GM10248 (cell line): ENCODE measurements at regions not wholly inside any gene's neighbourhood (a gene's known extent, or its start where the extent isn't known, plus 50 kb on each side); places are given as distances from the start of the nearest gene placed in this dataset.

Experiments used
- CTCF ChIA-PET: fragments of 300-600 bp; sonication (Branson Sonifier 250); formaldehyde crosslinking; extraction: SDS; loops from one replicate; lab custom pipeline; 2021; ENCODE audit warnings: antibody characterized with exemption; lab: Yijun Ruan, JAX
- POLR2A ChIA-PET: fragments of 350-650 bp; sonication (Branson Sonifier 250); formaldehyde crosslinking; extraction: SDS; loops from one replicate; lab custom pipeline; 2020; ENCODE audit warnings: antibody characterized with exemption; lab: Yijun Ruan, JAX
- DNase-seq: peaks from one replicate; pipeline ENCODE4 v3.0.0; 2012; ENCODE audit errors: extremely low spot score
- CTCF ChIP-seq: IDR thresholded peaks from 2 replicates; pipeline ENCODE4 v1.5.1; 2012; ENCODE audit warnings: mild to moderate bottlenecking, low read depth; ENCODE audit errors: extremely low read depth, missing control alignments, control extremely low read depth

DNA sequence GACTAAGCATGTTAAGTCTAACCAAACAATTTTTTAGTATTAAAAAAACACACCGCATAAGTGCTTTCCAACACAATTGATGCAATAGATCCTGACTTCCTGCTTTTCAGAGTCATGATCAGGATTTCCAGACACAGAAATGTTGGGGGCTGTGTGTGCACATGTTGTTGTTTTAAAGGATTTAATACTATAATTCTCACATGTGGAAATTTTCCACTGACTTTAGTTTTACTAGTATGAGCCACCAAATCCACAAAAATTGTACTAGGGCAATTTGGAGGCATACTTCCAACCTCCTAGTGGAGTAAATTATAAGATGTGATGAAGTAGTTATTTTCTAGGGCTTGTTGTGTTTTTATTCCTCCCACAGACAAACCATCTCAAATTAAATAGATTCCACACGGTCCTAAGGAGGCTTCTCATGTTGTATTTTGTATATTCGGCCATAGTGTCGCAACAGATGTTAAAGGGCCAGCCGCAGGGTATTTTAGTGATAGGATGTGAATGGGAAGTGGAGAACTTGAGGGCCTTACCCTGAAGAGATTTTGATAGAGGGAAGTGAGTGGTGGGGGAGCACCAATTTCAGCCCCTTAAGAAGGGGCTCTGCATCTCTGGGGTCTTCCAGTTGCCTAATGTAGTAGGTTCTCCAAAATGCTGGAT lies 108.9 kb upstream of the KLF7 start:
- POLR2A ChIA-PET, result no interaction called here
- CTCF ChIA-PET, result interaction anchor here (0.7 to 1.6 kb wide), 3 partner anchors 10 to 17 kb away, joined by 3 to 6 read pairs (median 4); no protein-coding TSS in a partner anchor
- no peak for DNase-seq
- no peak for TF ChIP-seq CTCF

DNA sequence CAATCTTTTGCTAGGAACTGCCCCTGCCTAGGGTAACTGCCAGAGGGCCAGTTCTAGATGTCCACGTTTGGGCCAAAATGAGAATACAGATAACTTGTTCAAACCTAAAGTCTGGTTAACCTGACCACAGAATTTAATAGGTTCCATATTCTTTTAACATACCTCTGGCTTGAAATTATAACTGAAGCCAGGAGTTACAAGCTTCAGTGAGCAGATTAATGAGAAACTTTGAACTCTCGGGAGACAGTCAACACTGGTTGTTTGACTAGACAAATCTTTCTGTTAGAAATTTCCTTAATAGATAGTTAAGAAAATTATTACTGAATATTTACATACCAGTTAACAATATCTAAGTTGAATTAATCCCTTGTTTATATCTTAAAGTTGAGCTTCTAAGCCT lies 110.0 kb upstream of the KLF7 start:
- TF ChIP-seq CTCF, result no peak
- DNase-seq, result no peak
- ChIA-PET CTCF (interaction anchor here (0.7 to 4.5 kb wide), 7 partner anchors 8 to 51 kb away, joined by 3 to 23 read pairs (median 3); no protein-coding TSS in a partner anchor), POLR2A (no interaction called here)

DNA sequence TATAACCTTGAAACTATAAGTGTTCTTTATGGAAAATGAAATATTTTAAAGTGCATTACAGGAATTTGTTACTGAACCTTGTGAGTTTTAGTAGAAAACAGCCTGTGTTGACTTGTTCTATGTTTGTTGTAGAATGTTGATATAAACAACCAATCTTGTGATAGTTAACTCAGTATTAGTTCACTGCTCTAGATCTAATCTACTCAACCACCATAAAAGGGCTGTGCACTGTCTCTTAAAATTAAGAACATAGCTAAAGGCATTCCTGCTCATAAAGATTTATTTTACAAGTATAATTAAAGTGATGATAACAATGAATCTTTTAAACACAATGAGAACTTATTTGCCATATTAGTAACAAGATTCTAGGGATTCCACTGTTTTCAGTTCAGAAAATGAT lies 110.5 kb upstream of the KLF7 start:
- POLR2A ChIA-PET, result no interaction called here
- CTCF ChIA-PET, result interaction anchor here (0.7 to 4.5 kb wide), 6 partner anchors 11 to 52 kb away, joined by 3 to 23 read pairs (median 4); no protein-coding TSS in a partner anchor
- TF ChIP-seq CTCF, result no peak
- DNase-seq, result no peak

DNA sequence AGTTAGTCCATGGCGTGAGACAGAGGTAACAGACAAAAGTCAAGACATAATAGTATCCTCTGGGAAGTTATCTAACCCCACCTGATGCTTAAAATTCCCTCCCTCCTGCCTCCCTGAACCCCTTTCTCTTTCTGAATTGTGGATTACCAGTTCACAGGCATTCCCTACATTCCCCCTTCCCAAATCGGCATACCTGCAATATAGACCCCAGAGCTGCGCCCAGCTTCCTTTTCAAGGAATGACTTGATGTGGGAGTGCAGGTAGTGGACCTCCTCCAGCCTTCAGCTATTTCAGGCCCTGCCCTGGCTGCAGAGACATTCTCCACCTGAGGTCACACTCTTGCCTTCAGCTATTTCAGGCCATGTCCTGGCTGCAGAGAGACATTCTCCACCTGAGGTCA lies 111.1 kb upstream of the KLF7 start:
- POLR2A ChIA-PET, result no interaction called here
- no peak for DNase-seq
- CTCF ChIA-PET, result interaction anchor here (1.1 to 4.5 kb wide), 6 partner anchors 9 to 65 kb away, joined by 3 to 23 read pairs (median 4); no protein-coding TSS in a partner anchor
- TF ChIP-seq CTCF, result no peak

DNA sequence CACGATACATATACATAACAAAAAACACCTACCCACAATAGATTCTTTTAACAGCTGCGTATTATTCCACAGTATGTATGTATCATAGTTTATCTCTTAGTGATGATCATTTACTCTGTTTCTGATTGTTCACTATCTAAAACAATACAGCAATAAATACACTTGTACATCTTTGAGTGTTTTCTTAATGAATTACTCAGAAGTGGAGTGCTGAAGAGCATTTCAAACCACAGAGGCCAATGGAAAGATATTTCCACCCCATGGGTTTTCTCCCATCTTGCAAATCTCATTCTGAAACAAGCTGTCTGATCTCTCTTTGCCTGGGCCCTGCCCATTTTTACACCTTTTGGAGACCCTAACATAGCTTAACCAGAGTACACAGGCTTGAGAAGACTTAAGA lies 113.8 kb upstream of the KLF7 start:
- no peak for TF ChIP-seq CTCF
- DNase-seq, result no peak
- ChIA-PET POLR2A (no interaction called here), CTCF (interaction anchor here (0.9 to 4.5 kb wide), 5 partner anchors 8 to 73 kb away, joined by 3 to 23 read pairs (median 3); no protein-coding TSS in a partner anchor)

GRCh38 chr2:207281436-207281835 lies 115.7 kb upstream of the KLF7 start:
- ChIA-PET CTCF (no interaction called here), POLR2A (no interaction called here)
- DNase-seq, result no peak
- no peak for TF ChIP-seq CTCF
